Neural progenitor cell (in vitro differentiated cells): ENCODE measurements at regions not wholly inside any gene's neighbourhood (a gene's known extent, or its start where the extent isn't known, plus 50 kb on each side); places are given as distances from the start of the nearest gene placed in this dataset.

Experiments
- DNase-seq: peaks from one replicate; pipeline ENCODE4 v3.0.0-alpha.2; 2016; ENCODE audit warnings: low spot score
- H2AFZ ChIP-seq: fragments of 200-600 bp; sonication (generic); replicated peaks from 2 replicates; pipeline ENCODE4 v1.6.1; 2016; ENCODE audit warnings: antibody characterized with exemption
- H3F3A ChIP-seq: fragments of 200-600 bp; sonication (generic); 2 replicates; pipeline ENCODE4 v1.6.1; 2016; ENCODE audit warnings: antibody characterized with exemption, low read depth
- H3K27ac ChIP-seq: fragments of 200-600 bp; sonication (generic); 2 replicates; pipeline ENCODE4 v1.5.1; 2016; ENCODE audit warnings: mild to moderate bottlenecking
- H3K27me3 ChIP-seq: fragments of 200-600 bp; sonication (generic); 2 replicates; pipeline ENCODE4 v1.6.1; 2016; ENCODE audit warnings: mild to moderate bottlenecking, moderate library complexity
- H3K36me3 ChIP-seq: fragments of 200-600 bp; sonication (generic); 2 replicates; pipeline ENCODE4 v1.5.1; 2016
- H3K4me1 ChIP-seq: fragments of 200-600 bp; sonication (generic); 2 replicates; pipeline ENCODE4 v1.6.1; 2016; ENCODE audit warnings: mixed run types
- H3K4me2 ChIP-seq: fragments of 200-600 bp; sonication (generic); 2 replicates; pipeline ENCODE4 v1.6.1; 2016
- H3K4me3 ChIP-seq: fragments of 200-600 bp; sonication (generic); 2 replicates; pipeline ENCODE4 v1.5.1; 2016
- H3K79me2 ChIP-seq: fragments of 200-600 bp; sonication (generic); 2 replicates; pipeline ENCODE4 v1.6.1; 2016; ENCODE audit warnings: low read depth
- H3K9ac ChIP-seq: fragments of 200-600 bp; sonication (generic); 2 replicates; pipeline ENCODE4 v1.6.1; 2016
- H3K9me3 ChIP-seq: fragments of 200-600 bp; sonication (generic); 2 replicates; pipeline ENCODE4 v1.5.1; 2016; ENCODE audit warnings: low read depth
- H4K20me1 ChIP-seq: fragments of 200-600 bp; sonication (generic); 2 replicates; pipeline ENCODE4 v1.6.1; 2016; ENCODE audit warnings: low read depth
- H3K27ac Mint-ChIP-seq: 3 replicates; pipeline ENCODE4 v1.8.0; 2021; ENCODE audit warnings: mixed read lengths
- H3K27me3 Mint-ChIP-seq: 2 replicates; pipeline ENCODE4 v1.8.0; 2022; ENCODE audit warnings: low read depth, mild to moderate bottlenecking, inconsistent platforms, moderate library complexity, mixed read lengths; ENCODE audit not compliant: insufficient read depth
- H3K36me3 Mint-ChIP-seq: 3 replicates; pipeline ENCODE4 v1.8.0; 2021; ENCODE audit warnings: mixed read lengths
- H3K4me1 Mint-ChIP-seq: 3 replicates; pipeline ENCODE4 v1.8.0; 2021; ENCODE audit warnings: mixed read lengths
- H3K4me3 Mint-ChIP-seq: 3 replicates; pipeline ENCODE4 v1.8.0; 2021; ENCODE audit warnings: mild to moderate bottlenecking, moderate library complexity, mixed read lengths
- H3K9me3 Mint-ChIP-seq: 3 replicates; pipeline ENCODE4 v1.8.0; 2020; ENCODE audit warnings: mixed read lengths
- CTCF ChIP-seq: fragments of 200-600 bp; sonication (generic); IDR thresholded peaks from 2 replicates; pipeline ENCODE4 v1.5.1; 2017; ENCODE audit warnings: antibody characterized with exemption, mild to moderate bottlenecking
- EZH2 ChIP-seq: fragments of 200-600 bp; sonication (generic); IDR thresholded peaks from 2 replicates; pipeline ENCODE4 v1.6.1; 2017; ENCODE audit warnings: antibody characterized with exemption, mild to moderate bottlenecking, moderate library complexity
- EZH2phosphoT487 ChIP-seq: fragments of 200-600 bp; sonication (generic); IDR thresholded peaks from 2 replicates; pipeline ENCODE4 v1.6.1; 2017; ENCODE audit warnings: antibody characterized with exemption

GRCh38 chr7:91681718-91682117, 198.8 kb downstream of the MTERF1 start:
- peaks cover 12% of the 10 kb centered on the region for H3K9me3 ChIP-seq
- H3K27me3 ChIP-seq, result no peaks in the 10 kb centered on the region
- H3K36me3 Mint-ChIP-seq, result peaks cover 10% of the 10 kb centered on the region
- no peak for DNase-seq
- H3K27ac ChIP-seq, result no peak overlapping the region
- TF ChIP-seq EZH2 (no peak), EZH2phosphoT487 (no peak), CTCF (no peak)
- H2AFZ ChIP-seq, result no peak overlapping the region
- no peaks in the 10 kb centered on the region for H3K36me3 ChIP-seq
- H3K4me1 ChIP-seq, result no peaks in the 10 kb centered on the region
- H3F3A ChIP-seq, result no peaks in the 10 kb centered on the region
- no peaks in the 10 kb centered on the region for H4K20me1 ChIP-seq
- no peak overlapping the region for H3K4me2 ChIP-seq
- H3K27me3 Mint-ChIP-seq, result peaks cover 2% of the 10 kb centered on the region
- no peaks in the 10 kb centered on the region for H3K4me1 Mint-ChIP-seq
- no peak overlapping the region for H3K4me3 ChIP-seq
- no peaks in the 10 kb centered on the region for H3K79me2 ChIP-seq
- no peak overlapping the region for H3K9ac ChIP-seq
- H3K4me3 Mint-ChIP-seq, result no peak overlapping the region
- no peak overlapping the region for H3K27ac Mint-ChIP-seq
- peaks cover 27% of the 10 kb centered on the region for H3K9me3 Mint-ChIP-seq

GRCh38 chr7:91683823-91684222, 196.7 kb downstream of the MTERF1 start:
- Mint-ChIP-seq H3K27ac (no peak overlapping the region), H3K4me1 (no peaks in the 10 kb centered on the region), H3K36me3 (peaks cover 9% of the 10 kb centered on the region), H3K27me3 (peaks cover 2% of the 10 kb centered on the region), H3K9me3 (peaks cover 35% of the 10 kb centered on the region), H3K4me3 (no peak overlapping the region)
- Histone ChIP-seq H4K20me1 (no peaks in the 10 kb centered on the region), H3K4me2 (no peak overlapping the region), H2AFZ (no peak overlapping the region), H3K27me3 (no peaks in the 10 kb centered on the region), H3K9me3 (peaks cover 12% of the 10 kb centered on the region), H3K4me1 (no peaks in the 10 kb centered on the region), H3K9ac (no peak overlapping the region), H3F3A (no peaks in the 10 kb centered on the region), H3K4me3 (no peak overlapping the region), H3K36me3 (no peaks in the 10 kb centered on the region), H3K27ac (no peak overlapping the region), H3K79me2 (no peaks in the 10 kb centered on the region)
- TF ChIP-seq EZH2phosphoT487, result no peak
- no peak for TF ChIP-seq CTCF
- no peak for TF ChIP-seq EZH2
- no peak for DNase-seq

- Mint-ChIP-seq H3K9me3 (peaks cover 26% of the 10 kb centered on the region), H3K4me3 (no peak overlapping the region), H3K27me3 (peaks cover 2% of the 10 kb centered on the region), H3K36me3 (peaks cover 2% of the 10 kb centered on the region), H3K27ac (no peak overlapping the region), H3K4me1 (peaks cover 7% of the 10 kb centered on the region)
- no peaks in the 10 kb centered on the region for H3K79me2 ChIP-seq
- no peaks in the 10 kb centered on the region for H3K27me3 ChIP-seq
- no peaks in the 10 kb centered on the region for H3K4me1 ChIP-seq
- H3K9me3 ChIP-seq, result peaks cover 12% of the 10 kb centered on the region
- no peaks in the 10 kb centered on the region for H3F3A ChIP-seq
- no peak overlapping the region for H3K4me2 ChIP-seq
- H3K4me3 ChIP-seq, result no peak overlapping the region
- no peak overlapping the region for H3K27ac ChIP-seq
- no peak for DNase-seq
- TF ChIP-seq EZH2, result no peak
- TF ChIP-seq EZH2phosphoT487, result no peak
- TF ChIP-seq CTCF, result no peak
- H4K20me1 ChIP-seq, result no peaks in the 10 kb centered on the region
- no peaks in the 10 kb centered on the region for H3K36me3 ChIP-seq
- H3K9ac ChIP-seq, result no peak overlapping the region
- H2AFZ ChIP-seq, result no peak overlapping the region
Observed at GRCh38 chr7:91685544-91685943, 195.0 kb downstream of the MTERF1 start.
